GM21717 (cell line): ENCODE measurements at regions not wholly inside any gene's neighbourhood (a gene's known extent, or its start where the extent isn't known, plus 50 kb on each side); places are given as distances from the start of the nearest gene placed in this dataset.

Experiments
- ATAC-seq: cut with Tn5 transposase; IDR thresholded peaks from one replicate; pipeline ENCODE4 v1.9.1; 2021; ENCODE audit warnings: mild to moderate bottlenecking, moderate library complexity; ENCODE audit not compliant: unreplicated experiment

DNA sequence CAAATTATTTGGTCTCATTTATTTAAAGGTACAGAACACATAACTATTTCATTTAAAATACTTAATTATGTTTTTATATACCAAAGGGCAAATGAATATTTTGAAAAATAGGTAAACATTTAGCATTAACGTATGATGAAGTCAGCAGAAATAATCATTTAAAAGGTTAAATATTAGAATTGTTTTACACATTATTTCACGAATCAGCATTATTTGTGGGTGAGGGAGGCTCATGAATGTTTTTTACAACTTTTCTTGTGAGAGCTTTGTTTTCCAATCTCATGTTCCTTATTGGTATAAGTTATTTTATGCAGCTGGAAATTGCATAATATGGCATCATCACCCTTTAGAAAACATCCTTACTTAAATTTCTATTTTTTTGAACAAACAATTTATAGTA, 73.9 kb upstream of the FSTL5 start:
- ATAC-seq, result no peak

DNA sequence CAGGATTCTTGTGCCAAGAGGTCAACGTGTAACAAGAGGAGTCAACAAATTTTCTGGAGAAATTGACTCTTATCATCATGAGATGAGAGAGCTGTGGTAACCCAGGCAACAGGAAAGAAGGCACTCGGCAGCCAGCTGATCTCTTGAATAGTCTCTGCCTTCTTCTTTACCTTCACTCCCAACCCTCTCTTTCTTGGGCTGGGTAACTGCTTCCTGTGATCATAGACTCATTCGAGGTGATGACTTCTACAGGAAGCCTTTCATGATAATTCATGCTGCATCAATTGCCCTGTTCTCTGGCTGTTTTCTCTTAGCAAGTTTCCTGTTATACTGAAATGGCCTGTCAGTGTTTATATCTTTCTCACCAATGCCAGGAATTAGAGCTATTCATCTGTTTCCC, 70.8 kb upstream of the FSTL5 start:
- no peak for ATAC-seq

DNA sequence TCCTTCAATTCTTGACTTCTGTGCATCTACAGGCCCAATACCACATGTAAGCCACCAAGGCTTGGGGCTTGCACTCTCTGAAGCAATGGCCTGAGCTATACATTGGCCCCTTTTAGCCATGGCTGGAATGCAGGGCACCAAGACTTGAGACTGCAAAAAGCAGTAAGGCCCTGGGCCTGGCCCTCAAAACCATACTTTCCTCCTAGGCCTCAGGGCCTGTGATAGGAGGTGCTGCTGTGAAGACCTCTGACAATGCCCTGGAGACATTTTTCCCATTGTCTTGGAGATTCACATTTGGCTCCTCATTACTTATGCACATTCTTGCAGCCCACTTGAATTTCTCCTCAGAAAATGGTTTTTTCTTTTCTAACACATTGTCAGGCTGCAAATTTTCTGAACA, 68.5 kb upstream of the FSTL5 start:
- no peak for ATAC-seq

DNA sequence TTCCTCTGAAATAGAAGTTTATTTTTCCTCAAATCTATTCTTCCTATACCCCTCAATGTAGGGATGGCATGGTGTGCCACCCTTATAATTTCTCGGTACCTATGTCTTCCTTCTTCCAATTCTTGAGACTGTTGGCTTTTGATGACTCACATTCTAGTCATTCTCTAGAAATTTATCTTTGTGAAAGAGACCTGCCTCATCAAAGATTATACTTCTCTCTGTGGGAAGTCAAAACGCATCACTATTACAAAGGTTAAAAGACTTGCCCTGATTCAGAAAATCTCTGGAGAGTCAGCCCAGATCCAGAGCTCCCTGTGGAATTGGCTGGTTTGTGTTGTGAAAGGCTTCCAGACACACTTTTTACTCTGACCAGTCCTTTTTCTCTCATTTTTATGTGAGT, 65.9 kb upstream of the FSTL5 start:
- no peak for ATAC-seq

DNA sequence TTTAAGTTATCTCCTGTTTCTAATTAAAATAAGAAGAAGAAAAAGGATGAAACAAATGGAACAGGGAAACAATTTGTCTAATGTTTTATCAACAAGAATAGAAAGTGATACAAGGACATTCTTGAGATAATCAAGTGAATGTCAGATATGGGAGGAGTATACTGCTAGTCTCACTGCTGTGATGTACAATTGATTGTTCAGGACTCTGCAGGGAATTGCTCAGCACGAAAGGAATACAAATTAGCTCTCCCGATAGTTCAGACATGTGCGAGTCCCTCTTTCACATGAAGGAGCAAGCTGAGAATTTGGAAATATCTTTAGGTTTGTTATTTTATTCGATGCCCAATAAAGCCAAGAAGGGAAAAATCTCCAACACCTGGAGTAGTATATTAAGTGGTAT, 57.3 kb upstream of the FSTL5 start:
- no peak for ATAC-seq
